DND-41 (cell line): ENCODE measurements at regions not wholly inside any gene's neighbourhood (a gene's known extent, or its start where the extent isn't known, plus 50 kb on each side); places are given as distances from the start of the nearest gene placed in this dataset.

Experiments
- CTCF ChIP-seq: IDR thresholded peaks from 2 replicates; pipeline ENCODE4 v1.5.1; 2012; ENCODE audit warnings: borderline replicate concordance, low read length, moderate library complexity, mild to moderate bottlenecking; ENCODE audit not compliant: poor library complexity, severe bottlenecking; ENCODE audit errors: extremely low read depth
- EZH2 ChIP-seq: IDR thresholded peaks from 3 replicates; pipeline ENCODE4 v1.6.1; 2012; ENCODE audit warnings: borderline replicate concordance, low read depth, mild to moderate bottlenecking, moderate library complexity, low read length, inconsistent platforms; ENCODE audit not compliant: severe bottlenecking

- TF ChIP-seq EZH2 (no peak), CTCF (no peak)
Observed at GRCh38 chr2:146158072-146158674, 1638.3 kb upstream of the ZEB2 start.
